Sciatic nerve (tissue), 2 donors: ENCODE measurements at regions not wholly inside any gene's neighbourhood (a gene's known extent, or its start where the extent isn't known, plus 50 kb on each side); places are given as distances from the start of the nearest gene placed in this dataset.
"Not testable (repeated sequence)": the region's sequence is repeated elsewhere in the genome, so short reads cannot be mapped to it uniquely, and the experiment has no call there.

Experiments
- ATAC-seq: fragments of 200-7000 bp; cut with Tn5 transposase; one replicate; pipeline ENCODE4 v1.9.1; 2020; ENCODE audit warnings: mild to moderate bottlenecking, moderate library complexity
- DNase-seq: peaks from one replicate; pipeline ENCODE4 v3.0.0-alpha.2; 2020; ENCODE audit warnings: low spot score
- intact Hi-C: fragments of 100-400 bp; cut with DNase I; formaldehyde crosslinking; loops from one replicate; pipeline ENCODE4 v1.14.2; 2022
- donor health status: DM: no; HTN: no; CAD: no.
- donor health status: DM: no; HTN: no; CAD: no.

DNA sequence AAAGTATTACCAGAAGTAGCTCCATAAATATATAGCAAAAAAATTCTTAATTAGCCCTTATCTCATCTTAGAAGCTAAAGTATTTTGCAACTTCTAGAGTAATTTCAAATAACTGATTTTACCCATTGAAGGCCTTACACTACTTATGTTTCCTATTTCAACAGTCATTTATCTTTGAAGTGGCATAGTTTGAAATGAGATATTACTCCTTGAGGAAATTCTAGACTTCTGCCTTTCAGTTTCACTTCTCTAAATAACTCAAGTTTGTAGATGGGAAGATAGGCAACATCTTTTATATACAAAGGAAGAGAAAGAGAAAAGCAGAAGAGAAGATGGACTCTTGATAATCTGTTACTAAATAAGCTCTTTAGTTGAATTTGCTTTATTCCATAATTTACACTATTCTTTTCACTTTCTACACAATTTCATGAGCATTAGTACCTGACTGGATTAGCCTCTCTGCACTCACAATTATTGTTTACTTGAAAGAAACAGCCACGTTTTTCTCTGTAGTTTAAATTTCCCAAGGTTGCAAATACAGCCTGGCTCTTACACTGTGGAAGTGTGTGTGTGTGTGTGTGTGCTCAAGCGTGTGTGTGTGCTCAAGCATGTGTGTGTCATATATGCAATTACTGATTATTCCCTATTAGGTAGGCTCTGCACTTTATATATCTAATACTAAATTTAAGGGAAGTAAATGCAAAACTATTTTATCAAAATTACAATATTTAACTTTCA, 60.6 kb upstream of the EMB start:
- DNase-seq, result no peak
- intact Hi-C loops, result no loop called here
- peak; percentile 26 for ATAC-seq

DNA sequence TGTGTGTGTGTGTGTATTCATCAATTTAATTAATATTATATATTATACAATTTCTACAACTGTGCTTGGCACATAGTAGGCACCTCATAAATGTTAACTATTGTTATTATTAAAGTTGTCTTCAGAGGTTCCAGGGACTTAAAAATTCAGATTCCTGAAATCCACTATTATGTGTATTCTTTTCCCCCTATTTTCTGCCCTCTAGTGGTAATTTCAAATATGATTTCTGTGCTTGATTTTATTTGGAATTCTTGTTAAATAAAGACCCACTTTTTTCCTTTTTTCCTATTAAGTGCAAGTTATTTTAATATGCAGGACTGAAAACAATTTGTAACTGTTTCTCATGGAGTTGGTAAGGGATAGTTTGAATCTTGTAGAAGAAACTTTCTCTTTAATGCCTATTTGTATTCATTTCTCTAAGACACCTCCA, 72.0 kb upstream of the EMB start:
- intact Hi-C loops, ATAC-seq, DNase-seq: not testable (repeated sequence)

DNA sequence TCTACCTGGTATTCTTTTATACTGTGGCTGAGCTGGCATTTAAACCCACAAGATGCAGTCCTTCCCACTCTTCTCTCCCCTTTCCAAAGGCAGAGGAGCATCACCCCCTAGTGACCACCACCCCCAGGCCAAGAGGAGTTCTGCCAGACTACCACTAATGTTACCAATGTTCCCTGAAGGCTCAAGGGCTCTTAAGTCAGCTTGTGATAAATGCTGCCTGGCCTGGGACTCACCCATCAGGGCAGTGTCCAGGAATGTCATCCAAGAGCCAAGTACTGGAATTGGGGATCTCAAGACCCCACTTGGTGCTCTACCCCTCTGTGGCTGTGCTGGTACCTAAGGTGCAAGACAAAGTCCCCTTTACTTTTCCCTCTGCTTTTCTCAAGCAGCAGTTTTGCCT, 80.0 kb upstream of the EMB start:
- intact Hi-C loops, ATAC-seq, DNase-seq: not testable (repeated sequence)

DNA sequence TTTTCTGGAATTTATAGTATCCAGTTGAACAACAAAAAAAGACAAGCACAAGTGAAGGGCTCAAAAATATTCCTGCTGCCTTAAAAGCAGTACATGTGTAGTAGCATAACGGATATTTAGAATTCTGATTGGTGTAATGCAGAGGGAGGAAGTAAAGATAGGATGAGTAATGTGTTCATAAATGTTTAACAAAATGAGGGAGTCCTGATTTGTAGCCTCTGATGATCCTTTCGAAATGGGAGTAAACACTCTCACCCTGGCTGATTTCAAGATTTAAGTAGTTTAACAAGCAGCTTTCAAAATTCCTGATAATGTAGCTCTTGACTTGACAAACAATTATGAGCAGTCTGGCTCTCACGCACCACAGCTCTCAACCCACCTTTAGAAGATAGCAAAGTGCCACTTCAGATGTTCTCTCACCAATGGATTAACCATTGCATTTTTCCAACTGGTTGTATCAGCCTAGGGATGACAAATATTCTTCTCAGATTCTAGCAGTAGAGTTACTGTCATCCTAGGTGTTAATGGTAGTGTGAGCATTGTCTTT, 86.5 kb upstream of the EMB start:
- intact Hi-C loops, ATAC-seq, DNase-seq: not testable (repeated sequence)

DNA sequence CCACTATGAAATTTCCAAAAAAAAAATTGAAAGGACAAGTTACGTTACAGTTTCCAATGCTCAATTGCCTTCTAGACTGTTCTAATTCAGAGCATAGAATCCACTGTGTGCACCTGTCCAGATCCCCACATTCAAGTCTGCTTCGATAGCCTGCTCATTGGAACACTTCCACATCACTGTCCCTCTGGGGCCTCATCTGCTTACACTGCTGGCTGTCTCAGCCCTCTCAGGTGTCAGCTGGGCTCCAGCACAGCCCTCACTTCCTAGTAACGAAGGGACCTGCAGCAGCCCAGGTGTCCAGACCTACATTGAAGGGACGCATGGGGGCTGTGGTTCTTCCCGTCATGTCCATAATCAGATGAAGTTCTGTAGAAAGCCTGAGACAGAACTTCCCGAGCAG, 94.3 kb upstream of the EMB start:
- DNase-seq, result no peak
- intact Hi-C loops, result no loop called here
- no peak for ATAC-seq

DNA sequence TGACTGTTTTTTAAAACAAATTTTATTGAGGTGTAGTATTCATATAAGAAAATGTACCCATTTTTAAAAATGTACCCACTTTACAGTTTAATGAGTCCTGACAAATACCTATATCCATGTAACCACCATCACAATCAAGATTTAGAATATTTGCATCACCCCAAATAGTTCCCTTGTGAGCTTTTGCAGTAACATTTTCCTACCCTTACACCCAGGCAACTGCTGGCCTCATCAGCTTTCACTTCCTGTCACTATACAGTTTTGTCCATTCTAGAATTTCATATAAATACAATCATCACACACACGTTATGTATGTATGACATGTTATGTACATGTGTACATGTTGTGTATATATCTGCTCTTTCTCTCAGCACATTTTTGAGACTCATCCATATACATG, 96.4 kb upstream of the EMB start:
- intact Hi-C loops, ATAC-seq, DNase-seq: not testable (repeated sequence)

DNA sequence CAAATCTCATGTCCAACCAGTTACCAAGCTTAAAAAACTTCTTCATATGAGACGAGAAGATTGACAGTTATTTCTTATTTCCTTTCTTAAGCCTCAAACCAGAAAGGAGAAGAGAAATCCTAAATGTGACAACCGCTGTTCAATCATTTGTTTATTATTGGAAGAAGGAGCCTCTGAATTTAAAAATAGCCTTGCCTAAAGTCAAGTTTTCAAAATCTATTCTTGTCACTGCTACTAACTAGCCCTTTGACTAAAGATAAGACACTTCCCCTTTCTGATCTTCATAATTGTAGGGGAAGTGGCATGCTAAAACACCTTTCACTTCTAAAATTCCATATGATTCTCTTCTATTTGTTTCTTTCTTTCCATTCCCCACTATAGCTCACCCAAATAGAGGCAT, 106.2 kb upstream of the EMB start:
- no peak for DNase-seq
- intact Hi-C loops, result no loop called here
- no peak for ATAC-seq

DNA sequence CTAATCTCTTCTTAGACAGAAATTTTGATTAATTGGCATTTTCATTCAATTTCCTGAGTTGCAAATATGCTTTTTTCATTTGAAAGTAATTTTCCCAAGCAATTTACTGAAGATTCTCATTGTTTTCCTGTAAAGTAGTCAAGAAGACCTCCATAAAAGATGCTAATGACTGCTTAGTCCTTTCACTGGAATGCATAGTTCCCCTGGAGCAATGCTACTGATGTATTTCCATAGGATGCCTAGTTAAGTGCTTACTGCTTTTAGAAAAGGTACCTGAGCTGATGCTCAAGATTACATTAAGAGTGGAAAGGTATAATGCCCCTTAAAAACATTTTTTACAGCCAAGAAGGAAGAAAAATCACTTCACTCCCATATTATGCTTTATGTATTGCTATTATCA, 109.2 kb upstream of the EMB start:
- ATAC-seq (no peak), DNase-seq (no peak)
- intact Hi-C loops, result no loop called here

DNA sequence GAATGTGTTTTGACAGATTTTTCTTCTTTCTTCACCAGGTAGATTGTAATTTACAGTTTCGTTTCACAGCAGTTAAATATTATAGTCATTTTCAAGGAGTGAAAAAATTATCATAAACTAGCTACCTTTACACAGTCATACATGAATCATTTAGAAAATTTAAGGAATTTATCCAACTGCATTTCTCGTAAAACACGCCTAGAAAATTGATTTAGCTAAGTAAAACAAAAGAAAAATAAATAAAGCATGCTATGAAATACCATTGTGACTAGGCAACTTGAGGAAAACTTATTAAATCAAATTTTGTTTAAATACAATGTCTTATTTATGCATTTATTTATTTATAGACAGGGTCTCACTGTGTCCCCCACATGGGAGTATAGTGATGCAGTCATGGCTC, 109.9 kb upstream of the EMB start:
- no peak for ATAC-seq

DNA sequence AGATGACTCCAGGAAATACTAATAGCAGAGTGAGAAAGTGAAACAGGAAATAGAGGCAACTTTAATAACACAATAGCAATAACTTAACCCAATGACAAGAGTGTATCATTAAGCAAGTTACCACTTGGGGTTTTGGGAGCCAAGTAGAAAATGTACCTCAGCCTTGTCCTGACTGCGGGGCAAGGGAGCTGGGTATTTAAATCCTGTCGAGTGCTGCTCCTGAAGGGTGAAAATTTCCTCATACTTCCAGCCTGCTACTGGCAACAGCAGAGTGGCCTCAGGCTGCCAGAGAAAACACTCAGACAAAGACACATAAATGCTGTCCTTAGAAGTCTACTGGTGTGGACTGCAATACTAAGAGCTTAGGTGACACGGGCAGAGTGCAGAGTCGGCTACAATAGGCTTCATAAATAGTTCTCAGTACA, 112.5 kb upstream of the EMB start:
- intact Hi-C loops, result no loop called here
- ATAC-seq, result peak; percentile 26
- no peak for DNase-seq

More for the DNA sequence above, 109.9 kb upstream of the EMB start:
- DNase-seq, result no peak
- intact Hi-C loops, result no loop called here

DNA sequence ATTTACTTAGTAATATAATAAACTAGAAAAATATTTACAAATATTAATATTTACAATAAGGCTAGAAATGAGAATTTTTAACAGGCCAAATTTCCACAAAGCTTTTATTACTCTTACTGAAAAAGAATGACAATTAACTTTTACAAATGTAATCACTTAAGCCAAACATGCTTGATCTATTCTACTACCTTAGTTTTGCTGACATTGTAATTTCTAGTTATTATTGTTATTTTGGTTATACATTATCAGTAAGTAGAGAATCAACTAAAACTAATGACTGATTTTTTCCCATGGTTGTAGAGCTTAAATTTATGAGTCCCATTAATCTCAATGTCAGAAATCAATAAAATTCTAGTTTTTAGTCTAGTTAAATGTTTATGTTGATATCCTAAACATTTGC, 107.8 kb upstream of the PARP8 start:
- intact Hi-C loops, ATAC-seq: not testable (repeated sequence)

DNA sequence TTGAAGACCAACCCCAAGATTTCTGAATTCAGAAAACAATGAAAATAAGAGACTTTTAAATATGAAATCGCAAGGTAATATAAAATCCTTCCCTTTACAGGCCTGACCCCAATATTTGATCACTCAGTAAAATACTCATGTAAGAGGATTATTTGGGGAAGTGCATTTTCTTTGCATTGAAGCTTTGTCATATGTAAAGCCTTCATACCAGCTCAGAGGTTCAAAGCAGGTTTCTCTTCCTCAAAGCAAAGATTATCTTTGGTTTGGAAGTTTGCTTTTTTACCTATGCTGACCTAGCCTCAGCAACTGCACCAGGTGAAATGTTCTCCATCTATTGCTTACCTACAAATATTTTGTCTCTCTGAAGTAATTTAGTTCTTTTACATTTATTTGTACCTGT, 106.5 kb upstream of the PARP8 start:
- intact Hi-C loops, result no loop called here
- DNase-seq (no peak), ATAC-seq (no peak)

More for the DNA sequence above, 107.8 kb upstream of the PARP8 start:
- not testable (repeated sequence) for DNase-seq

DNA sequence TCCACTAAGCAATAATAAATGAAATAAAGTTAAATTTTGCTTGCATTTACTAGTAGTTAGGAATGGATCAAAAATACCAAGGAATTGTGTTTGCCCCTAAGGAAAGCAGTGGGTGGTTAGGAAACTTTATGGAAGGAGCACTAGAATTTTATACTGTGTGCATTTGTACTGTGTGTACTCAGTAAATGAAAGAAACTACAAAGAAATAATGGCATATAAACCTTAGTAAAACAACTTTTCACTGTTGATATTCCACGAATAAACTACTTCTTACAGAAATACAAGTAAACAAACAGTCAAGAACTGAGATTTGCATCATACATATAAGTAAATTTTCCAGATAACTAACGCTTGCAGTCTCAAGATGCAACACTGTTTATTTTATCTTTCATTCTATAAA, 103.7 kb upstream of the PARP8 start:
- ATAC-seq, result no peak
- intact Hi-C loops, result loop anchor here (2.0 kb wide), 1 partner anchor 72 kb away; no protein-coding TSS in a partner anchor

DNA sequence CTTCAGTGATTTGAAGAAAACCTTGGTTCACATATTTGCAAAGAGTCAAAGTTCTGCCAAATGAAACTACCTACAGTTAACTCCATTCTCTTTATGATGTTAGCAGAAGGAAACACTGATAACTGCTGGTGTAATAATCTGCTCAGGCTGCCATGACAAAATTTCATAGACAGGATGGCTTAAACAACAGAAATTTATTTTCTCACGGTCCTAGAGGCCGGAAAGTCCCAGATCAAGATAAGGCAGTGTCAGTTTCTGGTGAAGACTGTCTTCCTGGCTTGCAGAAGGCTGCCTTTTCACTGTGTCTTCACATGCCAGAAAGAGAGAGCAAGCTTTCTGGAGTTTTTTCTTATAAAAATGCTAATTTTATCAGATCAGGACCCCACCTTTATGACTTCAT, 102.4 kb upstream of the PARP8 start:
- ATAC-seq (no peak), DNase-seq (no peak)
- intact Hi-C loops, result no loop called here

More for the DNA sequence above, 103.7 kb upstream of the PARP8 start:
- no peak for DNase-seq

DNA sequence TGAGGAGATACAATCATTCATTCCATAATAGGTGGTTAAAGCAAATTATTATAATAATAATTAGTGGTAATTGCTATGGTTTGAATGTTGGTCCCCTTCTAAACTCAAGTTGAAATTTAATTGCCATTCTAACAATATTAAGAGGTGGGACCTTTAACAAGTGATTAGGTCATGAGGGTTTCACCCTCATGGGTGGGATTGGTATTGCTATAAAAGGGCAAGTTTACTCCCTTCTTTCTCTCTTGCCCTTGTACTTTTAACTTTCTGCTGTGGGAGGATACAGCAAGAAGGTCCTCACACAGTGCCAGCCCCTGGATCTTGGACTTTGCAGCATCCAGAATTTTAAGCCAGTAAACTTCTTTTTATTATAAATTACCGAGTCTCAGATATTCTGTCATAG, 101.9 kb upstream of the PARP8 start:
- intact Hi-C loops, result no loop called here
- DNase-seq, result no peak
- ATAC-seq, result no peak

DNA sequence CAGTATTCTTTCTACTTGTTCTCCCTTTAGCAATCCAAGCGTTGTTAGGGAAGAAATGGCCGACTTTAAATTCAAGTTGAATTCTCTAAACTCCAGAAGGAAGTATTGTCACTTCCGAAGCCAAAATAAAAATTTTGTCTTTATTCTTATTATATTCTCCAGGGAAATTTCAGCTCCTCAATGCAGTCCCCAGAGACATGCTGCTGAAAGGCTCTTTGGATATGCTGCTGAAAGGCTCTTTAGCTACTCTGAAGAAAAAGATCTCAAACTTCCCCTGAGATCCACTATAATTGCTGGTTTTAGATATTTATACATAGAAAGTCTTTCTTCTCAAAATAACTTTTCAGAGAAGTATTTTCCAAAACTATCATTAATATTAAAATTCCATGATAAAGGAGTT, 92.3 kb upstream of the PARP8 start:
- intact Hi-C loops, result no loop called here
- ATAC-seq, result no peak

DNA sequence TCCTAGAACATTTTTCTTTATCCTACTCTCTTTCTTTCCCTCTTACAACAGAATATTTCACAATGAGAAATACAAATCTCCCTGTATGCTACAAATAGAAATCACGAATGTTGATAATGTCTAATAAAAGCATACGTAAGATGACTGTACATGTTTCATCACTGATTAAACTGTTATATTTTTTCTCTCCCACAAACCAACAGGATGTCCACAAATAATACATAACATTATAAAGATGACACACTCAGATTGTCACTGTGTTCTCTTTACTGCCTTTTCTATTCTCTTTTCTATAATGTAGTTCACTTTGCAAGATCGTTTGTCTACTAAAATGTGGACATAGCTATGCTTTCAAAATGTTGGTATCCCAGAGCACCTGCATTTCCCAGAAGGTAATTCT, 90.7 kb upstream of the PARP8 start:
- ATAC-seq (no peak), DNase-seq (no peak)
- intact Hi-C loops, result no loop called here

More for the DNA sequence above, 92.3 kb upstream of the PARP8 start:
- no peak for DNase-seq

DNA sequence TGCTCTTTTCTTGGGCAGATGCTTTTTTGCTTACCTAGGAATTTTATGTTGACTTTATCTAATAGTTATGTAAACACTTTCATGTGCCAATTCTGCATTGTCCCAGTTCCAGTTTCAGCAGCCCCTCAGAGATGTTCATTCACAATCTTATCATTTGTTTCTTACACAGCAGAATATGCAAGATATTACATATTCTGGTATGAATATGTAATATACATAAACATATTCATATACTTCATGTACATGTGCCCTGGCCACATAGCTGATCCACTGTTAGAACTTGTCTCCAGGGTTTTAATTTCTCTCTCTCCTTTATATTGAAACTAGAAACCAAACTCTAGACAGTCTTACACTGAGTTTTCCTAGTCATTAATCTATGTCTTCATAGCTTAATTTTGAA, 90.2 kb upstream of the PARP8 start:
- intact Hi-C loops, result no loop called here
- ATAC-seq, result no peak
- DNase-seq, result no peak

DNA sequence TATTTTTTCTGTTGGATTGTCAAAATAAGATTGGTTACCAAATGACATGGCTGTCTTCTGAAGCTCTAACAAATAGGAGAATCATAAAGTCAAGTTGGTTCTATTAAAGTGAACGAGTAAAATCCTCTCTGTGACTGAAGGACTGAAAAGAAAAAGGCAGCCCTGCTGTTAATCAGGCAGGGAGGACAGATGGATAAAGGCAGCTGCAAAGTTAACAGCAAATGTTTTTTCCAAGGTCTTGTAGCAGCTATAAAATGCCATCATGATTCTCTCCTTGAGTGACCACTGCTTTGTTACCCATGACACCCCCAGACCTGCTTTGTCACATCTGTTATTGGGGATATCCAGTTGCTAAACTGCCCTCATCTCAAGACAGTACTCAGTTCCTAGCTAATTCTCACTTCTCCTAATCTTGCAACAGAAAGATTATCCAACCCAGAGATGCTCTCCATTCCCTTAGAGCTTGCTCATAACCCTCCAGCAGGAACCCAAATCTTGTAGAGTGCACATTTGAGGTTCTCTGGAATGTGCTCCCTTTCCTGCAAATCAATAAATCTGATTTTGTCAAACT, 89.7 kb upstream of the PARP8 start:
- intact Hi-C loops, result no loop called here
- DNase-seq (no peak), ATAC-seq (no peak)

DNA sequence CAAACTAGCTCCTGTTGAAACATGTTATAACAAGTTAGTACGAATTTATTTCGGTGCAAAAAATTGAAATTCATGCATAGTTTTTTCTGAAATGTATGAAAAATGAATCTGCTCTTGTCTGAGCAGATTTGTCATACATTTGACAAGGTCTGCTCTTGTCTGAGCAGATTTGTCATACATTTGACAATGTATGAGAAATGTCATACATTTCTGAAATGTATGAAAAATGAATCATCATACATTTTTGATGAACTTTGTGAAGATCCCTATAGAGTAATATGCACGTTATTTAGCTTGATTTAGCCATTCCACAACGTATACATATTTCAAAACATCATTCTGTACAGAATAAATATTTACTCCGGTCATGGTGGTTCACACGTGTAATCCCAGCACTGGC, 85.9 kb upstream of the PARP8 start:
- intact Hi-C loops, result no loop called here
- ATAC-seq (no peak), DNase-seq (no peak)
